ENCODE measurements at regions not wholly inside any gene's neighbourhood (a gene's known extent, or its start where the extent isn't known, plus 50 kb on each side); places are given as distances from the start of the nearest gene placed in this dataset.
"Not testable (repeated sequence)": the region's sequence is repeated elsewhere in the genome, so short reads cannot be mapped to it uniquely, and the experiment has no call there.

- no peak for DNase-seq (ENCODE audit: low read depth, low spot score)
Measured at GRCh38 chr9:129317179-129318011, 139.3 kb upstream of the IER5L start.

- no peak for DNase-seq (ENCODE audit: low read depth, low spot score)
Measured at GRCh38 chr9:129316281-129317030, 138.4 kb upstream of the IER5L start.

- no peak for DNase-seq (ENCODE audit: low read depth, low spot score)
Measured at GRCh38 chr9:129313331-129313955, 135.4 kb upstream of the IER5L start.

- DNase-seq (ENCODE audit: low read depth, low spot score): no peak
Measured at GRCh38 chr9:129312251-129313122, 134.4 kb upstream of the IER5L start.

- DNase-seq (ENCODE audit: low read depth, low spot score): no peak
Measured at GRCh38 chr9:129311643-129312042, 133.6 kb upstream of the IER5L start.

GRCh38 chr9:129310666-129311350 is 132.7 kb upstream of the IER5L start:
- no peak for DNase-seq (ENCODE audit: low read depth, low spot score)

- DNase-seq (ENCODE audit: low read depth, low spot score): no peak
Measured at GRCh38 chr9:129309906-129310305, 131.8 kb upstream of the IER5L start.

GRCh38 chr9:129309041-129309430 is 131.0 kb upstream of the IER5L start:
- no peak for DNase-seq (ENCODE audit: low read depth, low spot score)

- no peak for DNase-seq (ENCODE audit: low read depth, low spot score)
Measured at GRCh38 chr9:129307227-129307970, 129.3 kb upstream of the IER5L start.

- no peak for DNase-seq (ENCODE audit: low read depth, low spot score)
Measured at GRCh38 chr9:129306318-129306973, 128.4 kb upstream of the IER5L start.

- DNase-seq (ENCODE audit: low read depth, low spot score): no peak
Measured at GRCh38 chr9:129305246-129305645, 127.2 kb upstream of the IER5L start.

GRCh38 chr9:129301941-129302340 is 123.9 kb upstream of the IER5L start:
- DNase-seq (ENCODE audit: low read depth, low spot score): no peak

- not testable (repeated sequence) for DNase-seq (ENCODE audit: low read depth, low spot score)
Measured at GRCh38 chr9:129296195-129296594, 118.1 kb upstream of the IER5L start.

GRCh38 chr9:129291041-129291501 is 113.0 kb upstream of the IER5L start:
- no peak for DNase-seq (ENCODE audit: low read depth, low spot score)

- no peak for DNase-seq (ENCODE audit: low read depth, low spot score)
Measured at GRCh38 chr9:129290606-129291005, 112.5 kb upstream of the IER5L start.

- DNase-seq (ENCODE audit: low read depth, low spot score): no peak
Measured at GRCh38 chr9:129289883-129290282, 111.8 kb upstream of the IER5L start.

- DNase-seq (ENCODE audit: low read depth, low spot score): no peak
Measured at GRCh38 chr9:129289131-129289731, 111.2 kb upstream of the IER5L start.

GRCh38 chr9:129287619-129288305 is 109.7 kb upstream of the IER5L start:
- no peak for DNase-seq (ENCODE audit: low read depth, low spot score)

Measured in activated CD4-positive, CD25-positive, alpha-beta regulatory T cell treated with anti-CD3 and anti-CD28 coated beads, Interleukin-2, amount 50 U/mL, for 16 hours (primary cell).